Glomerular visceral epithelial cell (primary cell): ENCODE measurements at regions not wholly inside any gene's neighbourhood (a gene's known extent, or its start where the extent isn't known, plus 50 kb on each side); places are given as distances from the start of the nearest gene placed in this dataset.

Experiments used
- DNase-seq: peaks from one replicate; pipeline ENCODE4 v3.0.0-alpha.2; 2016; ENCODE audit errors: extremely low spot score

DNA sequence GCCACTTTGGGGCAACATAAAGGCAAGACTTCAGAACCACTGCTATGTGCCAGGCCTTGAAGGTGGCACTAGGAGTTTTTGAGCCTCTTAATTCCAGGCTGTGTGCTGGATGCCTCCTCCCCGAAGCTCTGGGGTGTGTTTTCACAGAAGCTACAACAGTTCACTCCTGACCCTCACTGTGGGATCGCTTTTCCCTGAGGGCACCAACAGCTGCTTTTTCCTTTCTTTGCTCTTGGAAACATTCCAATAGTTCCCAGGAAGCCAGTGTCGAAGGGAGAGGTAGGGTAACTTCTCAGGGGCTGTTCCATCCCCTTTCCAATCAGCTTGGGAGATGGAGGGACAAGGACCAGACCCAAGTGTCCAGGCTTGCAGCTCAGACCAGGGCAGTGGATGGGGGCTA lies 153.4 kb downstream of the C1orf94 start:
- no peak for DNase-seq

DNA sequence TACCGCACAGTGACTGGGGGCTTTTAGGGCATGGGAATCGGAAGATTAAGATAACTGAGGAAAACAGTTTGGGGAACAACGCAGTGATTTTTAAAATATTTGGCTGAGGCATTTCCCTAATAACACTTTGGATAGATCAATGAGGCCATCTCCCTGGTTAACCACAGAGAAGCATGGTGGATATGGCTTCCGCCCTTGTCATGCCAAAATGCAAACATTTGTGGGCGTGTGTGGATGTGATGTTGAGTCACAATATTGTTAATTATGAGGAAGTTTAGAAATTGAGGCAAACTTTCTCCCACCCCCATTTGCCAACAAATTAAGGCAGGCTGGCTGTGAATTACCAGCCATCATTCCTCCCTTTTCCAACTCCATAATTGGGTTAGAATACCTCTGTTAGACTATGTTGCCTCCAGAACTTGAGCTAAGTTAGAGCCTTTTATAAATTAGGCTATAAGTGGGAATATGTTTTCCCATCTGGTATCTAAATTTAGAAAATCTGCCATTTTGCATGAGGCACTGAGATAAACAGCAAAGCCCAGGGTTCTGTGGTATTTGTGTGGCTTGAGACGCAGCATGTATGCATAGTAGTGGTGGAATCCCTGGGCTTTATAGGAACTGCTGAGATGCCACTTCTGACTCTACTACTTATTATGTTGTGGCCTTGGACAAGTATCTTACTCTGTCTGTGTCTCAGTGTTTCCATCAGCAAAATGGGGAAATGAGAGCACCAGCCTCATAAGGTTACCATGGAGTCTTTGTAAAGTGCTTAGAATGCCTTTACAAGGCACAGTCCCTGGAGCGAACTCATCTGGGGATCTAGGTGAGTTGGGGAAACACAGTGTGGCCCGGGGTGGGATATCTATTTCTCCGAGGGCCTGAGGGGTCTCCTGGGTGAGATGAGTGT lies 154.6 kb downstream of the C1orf94 start:
- no peak for DNase-seq

DNA sequence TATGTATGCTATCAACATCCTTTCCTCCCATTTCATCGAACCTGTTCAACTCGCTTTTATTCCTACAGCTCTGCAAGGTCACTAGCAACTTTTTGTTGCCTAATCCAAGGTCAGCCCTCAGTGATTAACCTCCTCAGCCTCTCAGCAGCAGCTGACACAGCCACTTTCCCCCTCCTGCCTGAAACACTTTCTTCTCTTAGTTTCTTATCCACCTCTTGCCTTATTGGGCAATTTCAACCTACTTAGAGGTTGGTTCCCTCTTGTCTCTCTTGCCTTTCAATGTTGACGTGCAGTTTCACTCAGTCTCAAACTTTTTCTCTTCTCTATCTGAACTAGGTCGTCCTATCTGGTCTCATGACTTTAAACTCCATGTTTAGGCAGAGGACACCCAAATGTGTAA lies 156.3 kb downstream of the C1orf94 start:
- no peak for DNase-seq

DNA sequence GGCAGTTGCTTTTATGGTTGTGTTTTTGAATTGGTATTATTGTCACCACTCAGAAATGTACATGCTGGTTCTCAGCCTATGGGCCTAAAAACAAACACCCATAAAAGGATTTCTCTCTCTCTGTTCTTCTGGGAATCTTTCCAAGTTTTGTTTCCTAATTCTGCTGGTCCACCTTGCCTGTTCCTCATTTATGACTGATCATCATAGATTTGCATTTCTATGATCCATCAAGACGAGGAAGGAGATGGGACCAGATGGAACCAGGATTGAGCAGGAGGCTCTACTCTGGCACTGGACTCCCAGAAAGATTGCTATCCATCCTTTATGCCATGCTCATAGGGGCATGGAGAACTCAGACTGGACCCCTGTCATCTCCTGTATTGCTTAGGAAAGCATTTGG lies 162.2 kb downstream of the C1orf94 start:
- DNase-seq, result no peak

DNA sequence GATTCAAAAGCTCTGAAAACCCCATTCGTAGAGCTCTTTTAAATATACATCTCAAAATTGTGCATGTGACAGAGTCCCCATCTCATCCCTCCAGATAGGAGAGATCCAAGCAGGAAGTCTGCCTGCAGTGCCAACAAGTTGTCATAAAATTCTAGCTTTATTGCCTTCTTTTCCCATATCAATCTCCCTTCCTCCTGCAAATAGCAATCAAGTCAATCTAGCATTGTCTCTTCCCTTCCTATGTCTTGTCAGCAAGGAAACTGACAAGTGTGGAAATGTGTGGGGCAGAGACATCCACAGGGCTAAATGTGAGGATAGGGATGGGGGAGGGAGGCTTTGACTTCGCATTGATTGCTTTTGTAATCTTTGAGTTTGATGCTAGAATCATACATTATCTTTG lies 165.2 kb downstream of the C1orf94 start:
- no peak for DNase-seq

DNA sequence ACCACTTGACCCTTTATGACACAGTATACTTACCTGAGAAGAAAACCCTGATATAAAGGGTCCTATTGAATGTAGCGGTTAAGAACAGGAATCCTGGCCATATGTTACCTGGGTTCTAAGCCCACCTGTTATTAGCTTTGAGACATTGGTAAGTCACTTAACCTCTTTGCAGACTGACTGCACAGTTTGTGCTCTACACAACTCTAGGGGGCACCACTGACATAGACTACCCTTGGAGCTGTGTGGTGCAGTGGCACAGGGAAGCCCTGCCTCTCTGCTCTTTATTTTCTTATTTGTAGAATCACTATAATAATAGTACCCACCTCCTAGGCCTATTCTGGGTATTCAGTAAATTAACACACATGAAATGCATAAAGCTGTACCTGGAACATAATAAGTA lies 165.6 kb downstream of the C1orf94 start:
- DNase-seq, result no peak

DNA sequence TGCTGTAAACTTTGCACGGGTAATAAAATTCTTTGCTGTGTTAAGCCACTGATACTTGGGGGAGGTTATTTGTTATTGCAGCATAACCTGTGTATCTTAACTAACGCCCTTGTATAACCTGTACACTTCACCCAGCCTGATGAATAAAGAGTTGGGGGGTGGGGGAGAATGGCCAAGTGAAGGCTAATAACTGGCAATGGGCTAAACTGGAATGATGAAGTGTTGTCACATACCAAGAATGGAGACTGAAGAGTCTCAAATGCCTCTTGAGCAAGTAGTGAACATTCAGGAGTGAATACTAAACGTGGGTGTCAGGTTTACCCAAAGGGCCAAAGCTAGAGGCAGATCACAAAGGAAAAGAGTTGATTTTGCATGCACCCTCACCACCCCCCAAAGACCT lies 169.4 kb downstream of the C1orf94 start:
- DNase-seq, result no peak

DNA sequence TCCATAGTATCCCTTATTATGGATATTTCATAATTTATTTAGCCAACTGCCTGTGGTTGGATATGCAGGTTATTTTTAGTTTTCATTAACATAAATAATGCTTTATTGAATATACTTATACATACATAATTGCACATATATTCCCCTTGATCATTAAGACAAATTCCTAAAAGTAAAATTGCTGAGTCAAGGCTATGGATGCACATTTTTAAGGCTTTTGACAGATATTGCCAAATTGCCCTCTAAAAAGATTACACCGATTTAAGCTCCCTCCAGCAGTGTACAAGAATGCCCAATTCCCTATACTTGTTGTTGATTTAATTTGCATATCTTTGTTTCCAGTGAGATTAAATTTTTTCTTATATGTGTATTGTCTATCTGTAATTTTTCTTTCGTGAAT lies 176.7 kb downstream of the C1orf94 start:
- DNase-seq, result no peak

DNA sequence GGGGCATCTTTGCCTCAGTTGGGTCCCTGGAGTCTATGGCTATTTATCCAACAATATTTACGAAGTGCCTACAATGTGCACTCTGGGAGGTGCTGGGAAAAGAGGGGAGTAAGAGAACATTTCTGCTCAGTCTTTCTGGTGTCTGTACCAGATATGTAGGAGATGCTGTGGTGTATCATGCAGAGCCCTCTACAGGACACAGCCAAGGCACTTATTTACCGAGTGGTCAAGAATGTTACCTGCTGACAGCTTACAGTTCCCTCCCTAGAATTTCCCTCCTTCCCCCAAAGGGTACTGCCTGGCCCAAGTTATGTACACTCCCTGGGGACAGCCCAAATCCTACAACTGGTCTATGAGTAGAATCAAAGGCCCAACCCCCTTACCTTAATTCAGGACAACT lies 177.7 kb downstream of the C1orf94 start:
- no peak for DNase-seq

DNA sequence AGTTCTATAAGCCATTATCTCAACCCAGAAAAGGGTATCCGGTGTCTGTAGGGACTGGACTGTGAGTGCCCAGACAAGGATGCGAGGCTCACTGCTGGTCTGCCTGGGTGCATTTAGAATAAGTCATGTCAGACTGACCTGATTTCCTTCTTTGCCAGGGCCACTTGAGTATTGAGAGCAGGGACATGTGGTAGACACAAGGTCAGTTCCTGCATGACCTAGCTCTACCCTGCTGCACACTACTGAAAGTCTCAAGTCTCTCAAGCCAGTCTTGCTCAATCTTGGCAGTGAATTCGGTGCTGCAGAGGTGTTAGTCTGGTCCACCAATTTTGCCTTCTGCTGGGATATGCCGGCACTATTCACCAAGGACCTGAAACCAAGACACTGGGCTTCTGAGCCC lies 180.1 kb downstream of the C1orf94 start:
- no peak for DNase-seq

DNA sequence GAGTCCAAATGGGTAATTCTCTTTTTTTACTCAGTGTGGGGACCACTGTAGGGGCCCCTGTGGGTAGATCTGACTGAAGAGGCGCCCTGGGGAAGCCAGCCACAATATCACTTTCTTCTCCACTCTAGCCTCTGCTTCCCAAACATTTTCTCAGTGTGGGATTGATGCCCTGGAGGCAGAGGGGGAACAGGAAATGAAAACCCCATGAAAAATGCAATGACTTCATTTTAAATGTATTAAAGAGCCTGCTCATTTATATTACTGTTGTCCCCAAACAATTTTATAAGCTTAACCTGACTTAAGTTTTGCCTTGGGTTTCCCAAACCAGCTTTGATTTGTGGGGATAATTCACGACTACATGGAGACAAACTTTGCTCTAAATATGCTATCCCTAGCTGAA lies 181.9 kb downstream of the C1orf94 start:
- no peak for DNase-seq

DNA sequence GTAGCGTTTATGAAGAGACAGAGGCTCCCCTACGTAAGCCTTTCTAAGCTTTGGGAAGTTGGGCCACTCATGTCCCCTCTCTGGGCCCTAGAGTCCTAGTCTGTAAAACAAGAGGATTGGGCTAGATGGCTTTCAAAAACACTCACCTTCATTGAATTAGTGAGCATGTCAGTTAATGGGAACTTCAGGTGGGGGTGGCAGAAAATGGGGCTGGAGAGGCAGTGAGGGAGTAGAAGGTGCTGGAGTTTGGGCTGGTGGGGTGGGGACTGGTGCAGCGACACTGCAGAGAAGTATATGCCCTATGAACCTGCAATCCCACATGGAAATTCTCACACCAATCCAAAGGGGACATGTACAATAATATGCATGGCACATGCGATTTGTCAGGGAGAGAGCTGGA lies 182.7 kb downstream of the C1orf94 start:
- no peak for DNase-seq

DNA sequence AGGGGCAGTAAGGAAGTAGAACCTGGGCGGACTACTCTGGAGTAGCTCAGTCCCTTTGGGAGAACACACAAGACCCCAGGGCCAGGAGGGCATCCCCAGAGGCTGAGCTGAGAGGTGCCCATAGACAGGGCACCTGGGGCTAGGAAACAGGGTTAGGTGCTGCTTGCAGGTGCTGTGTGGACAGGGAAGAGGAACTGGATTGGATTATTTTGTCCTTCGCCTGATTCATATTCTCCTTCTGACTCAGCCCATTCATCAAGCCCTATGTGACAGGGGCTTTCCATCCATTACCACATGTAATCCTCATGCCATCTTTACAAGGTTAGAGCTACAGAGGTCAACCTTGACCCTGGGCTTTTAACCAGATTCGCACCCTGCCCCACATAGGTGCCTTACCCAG lies 183.9 kb downstream of the C1orf94 start:
- DNase-seq, result no peak

DNA sequence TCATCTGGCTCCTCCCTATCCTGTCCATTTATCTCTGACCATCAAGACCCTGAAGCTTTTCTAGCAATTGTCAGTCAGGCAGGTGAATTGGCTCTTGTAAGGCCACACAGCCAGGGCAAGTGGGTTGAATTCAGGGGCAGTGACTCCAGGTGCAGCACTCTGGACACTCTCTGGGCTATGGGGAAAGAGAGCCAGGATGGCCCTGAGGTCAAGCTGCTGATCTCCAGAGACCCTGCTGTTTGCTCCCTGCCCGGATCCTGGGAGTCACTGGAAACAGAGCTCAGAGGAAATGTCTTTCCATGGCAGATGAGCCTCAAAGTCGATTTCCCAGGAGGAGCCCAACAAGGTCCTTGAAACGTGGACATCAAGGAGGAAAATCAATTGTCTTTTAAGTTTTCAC lies 184.4 kb downstream of the C1orf94 start:
- no peak for DNase-seq

DNA sequence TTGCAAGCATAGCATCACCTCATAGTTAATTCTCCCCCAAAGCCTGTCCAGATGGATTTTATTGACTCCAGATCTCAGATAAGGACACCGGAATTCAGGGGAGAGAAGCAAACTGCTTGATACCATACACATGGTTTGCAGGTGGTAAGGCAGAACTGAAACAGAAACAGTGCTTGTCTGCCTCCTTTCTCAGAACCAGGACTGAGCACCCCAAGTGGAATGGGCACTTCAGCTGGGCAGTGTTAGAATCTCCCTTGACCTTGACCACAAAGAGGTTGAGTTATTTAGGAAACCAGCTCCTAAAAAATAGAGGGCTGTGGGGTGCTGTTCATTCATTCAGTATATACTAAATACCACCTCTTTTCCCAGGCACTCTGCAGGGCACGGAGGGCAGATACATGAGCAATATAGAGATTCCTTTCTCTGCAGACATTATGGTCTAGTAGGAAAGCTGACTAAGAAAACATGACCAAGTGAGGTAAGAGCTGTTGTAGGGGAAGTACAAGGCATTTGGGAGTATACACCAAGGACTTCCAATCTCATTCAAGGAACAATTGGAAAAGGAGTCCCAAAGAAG lies 185.2 kb downstream of the C1orf94 start:
- DNase-seq, result no peak

DNA sequence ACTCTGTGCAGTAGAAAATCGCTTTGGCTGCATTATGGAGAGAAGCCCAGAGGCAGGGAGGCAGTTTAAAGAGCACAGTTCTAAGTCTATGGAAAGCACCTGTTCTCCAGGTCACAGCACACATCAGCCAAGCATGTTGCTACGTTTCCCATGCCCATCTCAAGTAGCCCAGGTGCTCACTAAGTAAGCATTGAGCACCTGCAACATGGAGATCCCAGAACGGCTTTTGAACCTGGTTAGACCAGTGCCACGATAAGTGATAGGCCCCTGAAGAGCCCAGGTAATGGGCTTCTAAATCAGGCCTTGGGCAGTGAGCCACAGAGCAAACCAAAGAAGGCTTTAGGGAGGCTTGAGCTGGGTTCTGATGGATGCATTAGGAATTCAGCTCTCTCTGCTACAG lies 186.2 kb downstream of the C1orf94 start:
- no peak for DNase-seq

DNA sequence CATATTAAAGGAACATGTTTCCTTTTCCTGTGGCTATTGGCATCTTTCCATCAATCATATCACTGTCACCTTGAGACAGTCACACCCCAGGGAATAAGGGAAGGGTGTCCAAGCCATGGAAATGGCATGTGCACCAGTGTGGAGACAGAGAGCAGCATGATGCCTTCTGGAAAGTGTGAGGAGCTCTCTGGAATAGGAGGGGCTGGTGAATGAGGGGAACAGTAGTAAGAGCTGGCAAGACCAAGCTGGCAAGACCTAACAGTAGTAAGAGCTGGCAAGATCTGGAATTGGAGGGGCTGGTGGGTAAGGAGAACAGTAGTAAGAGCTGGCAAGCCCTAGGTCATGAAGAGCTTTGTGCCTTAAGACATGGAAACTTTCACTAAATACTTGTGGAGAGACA lies 186.7 kb downstream of the C1orf94 start:
- DNase-seq, result no peak

DNA sequence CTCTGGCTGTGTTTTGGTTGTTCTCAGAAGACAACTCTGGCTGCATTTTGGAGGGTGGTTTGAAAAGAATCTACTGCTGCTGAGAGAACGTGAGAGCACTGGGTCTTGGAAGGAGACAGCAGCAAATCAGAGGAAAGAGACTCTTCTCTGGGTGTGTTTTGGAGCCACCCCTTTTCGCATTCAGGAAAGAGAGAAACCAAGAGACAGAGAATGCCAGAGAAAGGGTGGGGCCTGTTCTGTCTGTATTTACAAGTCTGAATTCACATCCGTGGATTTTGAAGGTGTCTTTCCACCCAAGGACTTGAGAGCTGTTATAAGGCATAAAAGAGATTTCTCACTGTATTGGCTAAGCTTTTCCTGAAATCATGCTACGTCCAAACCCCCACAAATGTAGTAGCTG lies 187.2 kb downstream of the C1orf94 start:
- DNase-seq, result no peak

DNA sequence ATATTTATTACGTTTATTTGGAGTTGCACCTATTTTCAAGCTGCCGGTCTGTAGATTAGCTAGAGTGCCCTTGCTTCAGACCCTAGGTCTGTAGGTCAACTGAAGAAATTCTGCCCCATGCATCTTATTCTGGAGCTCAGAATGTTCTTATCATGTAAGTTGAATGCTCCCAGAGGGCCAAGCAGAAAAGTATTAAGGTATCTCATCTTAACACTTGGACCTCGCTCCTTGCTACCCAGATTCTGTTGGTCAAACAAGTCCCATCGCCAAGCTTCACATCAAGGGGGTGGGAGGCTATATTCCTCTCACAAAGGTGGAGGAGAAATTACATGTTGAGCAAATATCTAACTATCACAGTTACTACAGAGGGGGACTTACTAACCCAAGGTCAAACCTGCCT lies 187.7 kb downstream of the C1orf94 start:
- no peak for DNase-seq

DNA sequence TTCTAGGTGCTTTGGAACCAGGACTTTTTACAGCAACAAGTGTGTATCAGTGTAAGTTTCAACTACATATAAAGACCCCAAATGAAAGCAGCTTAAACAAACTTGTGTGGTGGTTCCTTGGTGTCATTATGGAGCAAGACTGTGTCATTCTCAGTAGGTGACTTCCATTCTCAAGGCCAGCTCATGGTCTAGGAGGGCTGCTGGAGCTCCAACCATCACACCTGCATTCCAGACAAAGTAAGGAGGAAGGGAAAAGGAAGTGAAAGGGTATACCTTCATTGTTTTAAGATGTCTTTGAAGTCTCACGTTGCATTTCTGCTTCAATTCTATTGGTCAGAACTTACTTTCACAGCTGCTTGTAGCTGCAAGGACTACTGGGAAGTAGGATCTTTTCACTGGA lies 188.6 kb downstream of the C1orf94 start:
- DNase-seq, result no peak

DNA sequence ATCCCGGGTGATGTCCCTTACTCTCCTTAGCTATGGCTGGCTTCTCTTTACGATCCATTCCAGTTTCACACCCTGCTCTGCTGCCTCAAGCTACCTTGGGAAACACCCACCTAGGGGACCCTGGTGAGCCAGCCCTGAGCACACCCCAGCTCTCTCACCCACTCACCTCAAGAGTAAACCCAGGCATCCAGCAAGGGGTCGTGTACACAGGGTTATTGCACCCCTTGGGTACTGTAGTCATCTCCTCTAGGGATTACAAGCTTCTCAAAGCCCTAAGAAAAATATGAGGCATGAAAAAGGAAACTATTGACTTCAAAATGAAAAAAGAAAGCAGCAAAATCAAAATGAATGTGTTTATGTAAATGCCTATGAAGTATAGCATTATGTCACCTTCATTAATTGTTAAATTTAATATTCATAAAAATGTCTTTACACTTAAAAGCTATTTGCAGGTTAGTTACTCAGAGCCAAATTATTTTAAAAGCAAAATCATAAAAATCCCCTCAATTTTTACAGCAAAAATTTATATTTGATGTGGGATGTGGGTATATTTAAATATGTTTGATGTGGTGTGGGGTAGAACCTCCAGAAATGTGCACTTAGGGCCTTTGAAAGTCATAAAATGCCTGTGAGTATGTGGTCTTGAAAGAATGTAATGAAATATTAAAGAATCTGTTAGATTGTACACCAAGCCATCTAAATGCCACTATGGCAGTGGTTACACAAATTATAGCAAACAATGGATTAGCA lies 190.3 kb downstream of the C1orf94 start:
- no peak for DNase-seq

DNA sequence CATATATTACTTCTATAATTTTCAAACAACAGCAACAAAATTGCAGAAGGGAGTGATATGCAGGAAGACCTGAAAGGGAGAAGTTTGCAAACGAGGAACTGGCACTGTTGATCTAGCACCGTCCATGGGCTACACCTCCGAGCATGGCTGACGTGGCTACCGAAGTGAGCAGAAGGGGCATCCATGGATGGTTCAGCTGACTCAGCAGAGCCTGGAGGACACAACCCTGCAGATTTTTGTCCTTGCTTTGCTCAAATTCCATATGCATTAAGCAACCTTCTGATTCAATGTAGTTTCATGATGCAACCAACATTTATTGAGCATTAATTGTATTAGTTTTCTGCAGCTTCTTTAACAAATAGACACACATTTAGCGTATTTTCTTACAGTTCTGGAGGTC lies 191.2 kb downstream of the C1orf94 start:
- DNase-seq, result no peak
